HCT116 (cell line): ENCODE measurements at regions not wholly inside any gene's neighbourhood (a gene's known extent, or its start where the extent isn't known, plus 50 kb on each side); places are given as distances from the start of the nearest gene placed in this dataset.

Source experiments
- ATAC-seq: fragments of 200-7000 bp; cut with Tn5 transposase; 2 replicates; pipeline ENCODE4 v1.9.1; 2020; ENCODE audit warnings: mild to moderate bottlenecking, moderate library complexity
- BruUV-seq: library from RNA; stranded (reverse); fragments of 400-500 nt; replicated peaks from 2 replicates; lab custom pipeline; 2021; lab: Mats Ljungman, UMichigan
- CTCF ChIA-PET: fragments of 300-600 bp; sonication (Branson Sonifier 250); formaldehyde crosslinking; loops from one replicate; lab custom pipeline; 2021; ENCODE audit warnings: antibody characterized with exemption; lab: Charles Lee
- POLR2A ChIA-PET: fragments of 300-600, 350-600 bp; sonication (Branson Sonifier 250); formaldehyde crosslinking; loops from one replicate; lab custom pipeline; 2021; ENCODE audit warnings: antibody characterized with exemption; lab: Charles Lee
- RAD21 ChIA-PET, 2 experiments: fragments of 300-600 bp; sonication (Branson Sonifier 250); formaldehyde crosslinking; loops; one replicate each; lab custom pipeline; 2023; ENCODE audit warnings: low total read pairs in 2 of 2; ENCODE audit not compliant: uncharacterized antibody in 2 of 2, unreplicated experiment in 2 of 2, low non-redundant PET in 1 of 2; lab: Charles Lee
- DNase-seq: peaks from one replicate; pipeline ENCODE4 v3.0.0-alpha.2; 2010; ENCODE audit warnings: low read depth, low spot score
- H2AFZ ChIP-seq: fragments of 200-600 bp; shearing (Covaris generic), sonication (generic); 2 replicates; pipeline ENCODE4 v1.6.1; 2017; ENCODE audit warnings: low read depth, mixed run types, mixed read lengths, antibody characterized with exemption, low read length; ENCODE audit not compliant: poor library complexity, severe bottlenecking
- H3K27ac ChIP-seq: 2 replicates; pipeline ENCODE4 v1.5.1; 2012; ENCODE audit warnings: low read depth, low read length
- H3K27me3 ChIP-seq: fragments of 200-600 bp; sonication (generic); 2 replicates; pipeline ENCODE4 v1.6.1; 2016; ENCODE audit warnings: mixed run types, low read length, mixed read lengths; ENCODE audit not compliant: insufficient read depth
- H3K36me3 ChIP-seq, 2 experiments: fragments of 200-500 bp in 1 of 2; fragments of 200-600 bp in 1 of 2; sonication (Bioruptor generic) in 1 of 2; sonication (generic) in 1 of 2; 2 replicates each; pipeline versions ENCODE4 v1.5.1 to v1.6.1; 2014 to 2016; ENCODE audit warnings: low read length in 2 of 2, inconsistent platforms in 1 of 2, mixed read lengths in 1 of 2, mixed run types in 1 of 2; ENCODE audit not compliant: insufficient read depth in 2 of 2, control insufficient read depth in 1 of 2
- H3K4me1 ChIP-seq, 2 experiments: fragments of 200-600 bp in 1 of 2; sonication (generic) in 1 of 2; 2 replicates each; pipeline versions ENCODE4 v1.5.1 to v1.6.1; 2012 to 2017; ENCODE audit warnings: low read length in 2 of 2, inconsistent platforms in 1 of 2, mild to moderate bottlenecking in 1 of 2, mixed read lengths in 1 of 2, mixed run types in 1 of 2, moderate library complexity in 1 of 2; ENCODE audit not compliant: insufficient read depth in 2 of 2, control insufficient read depth in 1 of 2
- H3K4me2 ChIP-seq: fragments of 200-600 bp; sonication (generic); 2 replicates; pipeline ENCODE4 v1.6.1; 2017; ENCODE audit warnings: mixed run types, low read length, mixed read lengths
- H3K4me3 ChIP-seq, 2 experiments: fragments of 200-600 bp in 1 of 2; sonication (generic) in 1 of 2; replicated peaks in 1 of 2; 2 replicates each; pipeline ENCODE4 v1.5.1; 2011 to 2016; ENCODE audit warnings: low read length in 2 of 2, control low read depth in 1 of 2, low read depth in 1 of 2, mild to moderate bottlenecking in 1 of 2, mixed read lengths in 1 of 2, mixed run types in 1 of 2
- H3K79me2 ChIP-seq: fragments of 200-600 bp; sonication (generic); 2 replicates; pipeline ENCODE4 v1.6.1; 2017; ENCODE audit warnings: mild to moderate bottlenecking, mixed run types, low read length, moderate library complexity, mixed read lengths; ENCODE audit not compliant: insufficient read depth
- H3K9ac ChIP-seq: fragments of 200-600 bp; sonication (generic); 2 replicates; pipeline ENCODE4 v1.6.1; 2016; ENCODE audit warnings: low read length, mixed read lengths
- H3K9me2 ChIP-seq: fragments of 200-600 bp; sonication (generic), shearing (Covaris generic); 2 replicates; pipeline ENCODE4 v1.6.1; 2017; ENCODE audit warnings: mixed run types, mild to moderate bottlenecking, moderate library complexity; ENCODE audit not compliant: insufficient read depth
- H3K9me3 ChIP-seq, 2 experiments: fragments of 200-500 bp in 1 of 2; fragments of 200-600 bp in 1 of 2; sonication (Bioruptor generic) in 1 of 2; sonication (generic) in 1 of 2; 2 replicates each; pipeline ENCODE4 v1.6.1; 2014 to 2017; ENCODE audit warnings: low read length in 2 of 2, mixed read lengths in 2 of 2, inconsistent platforms in 1 of 2, low read depth in 1 of 2, mild to moderate bottlenecking in 1 of 2, mixed run types in 1 of 2, moderate library complexity in 1 of 2; ENCODE audit not compliant: control insufficient read depth in 1 of 2, insufficient read depth in 1 of 2
- H4K20me1 ChIP-seq: fragments of 200-600 bp; sonication (generic), shearing (Covaris generic); 2 replicates; pipeline ENCODE4 v1.6.1; 2017; ENCODE audit warnings: mixed run types, mild to moderate bottlenecking, moderate library complexity; ENCODE audit not compliant: insufficient read depth
- CBX3 ChIP-seq: IDR thresholded peaks from 2 replicates; pipeline ENCODE4 v1.6.1; 2012; ENCODE audit warnings: low read depth
- EGR1 ChIP-seq: IDR thresholded peaks from 2 replicates; pipeline ENCODE4 v1.6.1; 2012; ENCODE audit warnings: low read depth
- RAD21 ChIP-seq: IDR thresholded peaks from 2 replicates; pipeline ENCODE4 v1.6.1; 2012; ENCODE audit warnings: low read depth, mild to moderate bottlenecking
- SRF ChIP-seq: IDR thresholded peaks from 2 replicates; pipeline ENCODE4 v1.6.1; 2012; ENCODE audit warnings: low read depth
- TCF7L2 ChIP-seq: IDR thresholded peaks from 2 replicates; pipeline ENCODE4 v1.7.0; 2011; ENCODE audit warnings: borderline replicate concordance, inconsistent platforms; ENCODE audit not compliant: insufficient read depth, insufficient read length; ENCODE audit errors: extremely low read depth
- YY1 ChIP-seq: IDR thresholded peaks from 2 replicates; pipeline ENCODE4 v1.6.1; 2011; ENCODE audit warnings: low read length, low read depth, moderate library complexity, mild to moderate bottlenecking; ENCODE audit not compliant: insufficient replicate concordance; ENCODE audit errors: extremely low read depth
- intact Hi-C: fragments of 100-400 bp; cut with micrococcal nuclease; formaldehyde crosslinking; loops from 2 replicates; pipeline ENCODE4 v1.10.0; 2022
- TF ChIP-seq, protein P1 (sequence below), 3 experiments: fragments of 200-600 bp in 1 of 3; sonication (generic) in 1 of 3; IDR thresholded peaks in 2 of 3; conservative IDR thresholded peaks in 1 of 3; 2 replicates each; pipeline ENCODE4 v1.5.1; 2012 to 2017; ENCODE audit warnings: low read depth in 2 of 3, low read length in 2 of 3, antibody characterized with exemption in 1 of 3, borderline replicate concordance in 1 of 3, control low read depth in 1 of 3, mild to moderate bottlenecking in 1 of 3, mixed read lengths in 1 of 3, mixed run types in 1 of 3, moderate library complexity in 1 of 3; ENCODE audit not compliant: insufficient read depth in 1 of 3
- TF ChIP-seq, protein P2 (sequence below): IDR thresholded peaks from 2 replicates; pipeline ENCODE4 v1.6.1; 2012; ENCODE audit warnings: low read depth

- ChIA-PET POLR2A (no interaction called here), RAD21 (no interaction called here), CTCF (no interaction called here)
- DNase-seq = no peak
- no TSS peak for BruUV-seq
- no peak for ATAC-seq
- H3K27me3 ChIP-seq = no peaks in the 10 kb centered on the region
- H3K4me3 ChIP-seq = no peak overlapping the region
- H3K79me2 ChIP-seq = no peaks in the 10 kb centered on the region
- no peak overlapping the region for H3K27ac ChIP-seq
- H4K20me1 ChIP-seq = no peaks in the 10 kb centered on the region
- no peak overlapping the region for H3K9ac ChIP-seq
- H3K4me1 ChIP-seq = no peaks in the 10 kb centered on the region
- H3K9me3 ChIP-seq = peaks cover 21 to 59% of the 10 kb centered on the region in 2 experiments; a peak in 2 of 4 replicates
- no peak overlapping the region for H2AFZ ChIP-seq
- no peaks in the 10 kb centered on the region for H3K36me3 ChIP-seq
- intact Hi-C loops = no loop called here
- TF ChIP-seq RAD21 = no peak
- no peak overlapping the region for H3K4me2 ChIP-seq
- H3K9me2 ChIP-seq = no peaks in the 10 kb centered on the region
Measured at GRCh38 chr18:78123926-78124797, 855.5 kb upstream of the SALL3 start.

GRCh38 chr18:78125206-78125896, 854.3 kb upstream of the SALL3 start:
- no peaks in the 10 kb centered on the region for H3K9me2 ChIP-seq
- ChIA-PET CTCF (no interaction called here), POLR2A (no interaction called here), RAD21 (no interaction called here)
- no peaks in the 10 kb centered on the region for H3K36me3 ChIP-seq
- peaks cover 16 to 59% of the 10 kb centered on the region in 2 experiments; a peak in 2 of 4 replicates for H3K9me3 ChIP-seq
- no peak overlapping the region for H3K9ac ChIP-seq
- H3K27ac ChIP-seq = no peak overlapping the region
- ATAC-seq (no peak), DNase-seq (no peak)
- intact Hi-C loops = no loop called here
- H3K79me2 ChIP-seq = no peaks in the 10 kb centered on the region
- H2AFZ ChIP-seq = no peak overlapping the region
- no peaks in the 10 kb centered on the region for H3K27me3 ChIP-seq
- no peak for TF ChIP-seq YY1
- TF ChIP-seq, protein P1, sequence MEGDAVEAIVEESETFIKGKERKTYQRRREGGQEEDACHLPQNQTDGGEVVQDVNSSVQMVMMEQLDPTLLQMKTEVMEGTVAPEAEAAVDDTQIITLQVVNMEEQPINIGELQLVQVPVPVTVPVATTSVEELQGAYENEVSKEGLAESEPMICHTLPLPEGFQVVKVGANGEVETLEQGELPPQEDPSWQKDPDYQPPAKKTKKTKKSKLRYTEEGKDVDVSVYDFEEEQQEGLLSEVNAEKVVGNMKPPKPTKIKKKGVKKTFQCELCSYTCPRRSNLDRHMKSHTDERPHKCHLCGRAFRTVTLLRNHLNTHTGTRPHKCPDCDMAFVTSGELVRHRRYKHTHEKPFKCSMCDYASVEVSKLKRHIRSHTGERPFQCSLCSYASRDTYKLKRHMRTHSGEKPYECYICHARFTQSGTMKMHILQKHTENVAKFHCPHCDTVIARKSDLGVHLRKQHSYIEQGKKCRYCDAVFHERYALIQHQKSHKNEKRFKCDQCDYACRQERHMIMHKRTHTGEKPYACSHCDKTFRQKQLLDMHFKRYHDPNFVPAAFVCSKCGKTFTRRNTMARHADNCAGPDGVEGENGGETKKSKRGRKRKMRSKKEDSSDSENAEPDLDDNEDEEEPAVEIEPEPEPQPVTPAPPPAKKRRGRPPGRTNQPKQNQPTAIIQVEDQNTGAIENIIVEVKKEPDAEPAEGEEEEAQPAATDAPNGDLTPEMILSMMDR (IDR thresholded peaks at IDR 0.05 in 2 of 3, conservative IDR thresholded peaks at IDR 0.05 in 1 of 3; ENCODE audit: borderline replicate concordance in 1 of 3, insufficient read depth in 1 of 3, low read depth in 2 of 3, low read length in 2 of 3) = no peak
- TF ChIP-seq CBX3 = no peak
- TF ChIP-seq EGR1 = no peak
- no peak for TF ChIP-seq SRF
- TF ChIP-seq, protein P2, sequence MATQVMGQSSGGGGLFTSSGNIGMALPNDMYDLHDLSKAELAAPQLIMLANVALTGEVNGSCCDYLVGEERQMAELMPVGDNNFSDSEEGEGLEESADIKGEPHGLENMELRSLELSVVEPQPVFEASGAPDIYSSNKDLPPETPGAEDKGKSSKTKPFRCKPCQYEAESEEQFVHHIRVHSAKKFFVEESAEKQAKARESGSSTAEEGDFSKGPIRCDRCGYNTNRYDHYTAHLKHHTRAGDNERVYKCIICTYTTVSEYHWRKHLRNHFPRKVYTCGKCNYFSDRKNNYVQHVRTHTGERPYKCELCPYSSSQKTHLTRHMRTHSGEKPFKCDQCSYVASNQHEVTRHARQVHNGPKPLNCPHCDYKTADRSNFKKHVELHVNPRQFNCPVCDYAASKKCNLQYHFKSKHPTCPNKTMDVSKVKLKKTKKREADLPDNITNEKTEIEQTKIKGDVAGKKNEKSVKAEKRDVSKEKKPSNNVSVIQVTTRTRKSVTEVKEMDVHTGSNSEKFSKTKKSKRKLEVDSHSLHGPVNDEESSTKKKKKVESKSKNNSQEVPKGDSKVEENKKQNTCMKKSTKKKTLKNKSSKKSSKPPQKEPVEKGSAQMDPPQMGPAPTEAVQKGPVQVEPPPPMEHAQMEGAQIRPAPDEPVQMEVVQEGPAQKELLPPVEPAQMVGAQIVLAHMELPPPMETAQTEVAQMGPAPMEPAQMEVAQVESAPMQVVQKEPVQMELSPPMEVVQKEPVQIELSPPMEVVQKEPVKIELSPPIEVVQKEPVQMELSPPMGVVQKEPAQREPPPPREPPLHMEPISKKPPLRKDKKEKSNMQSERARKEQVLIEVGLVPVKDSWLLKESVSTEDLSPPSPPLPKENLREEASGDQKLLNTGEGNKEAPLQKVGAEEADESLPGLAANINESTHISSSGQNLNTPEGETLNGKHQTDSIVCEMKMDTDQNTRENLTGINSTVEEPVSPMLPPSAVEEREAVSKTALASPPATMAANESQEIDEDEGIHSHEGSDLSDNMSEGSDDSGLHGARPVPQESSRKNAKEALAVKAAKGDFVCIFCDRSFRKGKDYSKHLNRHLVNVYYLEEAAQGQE = no peak
- TF ChIP-seq TCF7L2 = no peak
- H3K4me1 ChIP-seq = no peaks in the 10 kb centered on the region
- H3K4me2 ChIP-seq = no peak overlapping the region
- no peaks in the 10 kb centered on the region for H4K20me1 ChIP-seq
- H3K4me3 ChIP-seq = no peak overlapping the region
- BruUV-seq = no TSS peak
